Heart right ventricle (tissue), 16 donors: ENCODE measurements at regions not wholly inside any gene's neighbourhood (a gene's known extent, or its start where the extent isn't known, plus 50 kb on each side); places are given as distances from the start of the nearest gene placed in this dataset.

Experiments
- ATAC-seq, 8 donors: fragments of 200-7000 bp; cut with Tn5 transposase; one replicate each; pipeline ENCODE4 v1.9.1; 2020; ENCODE audit warnings: mild to moderate bottlenecking in 8 of 8, moderate library complexity in 8 of 8, moderate number of reproducible peaks in 1 of 8
- DNase-seq, 2 donors: peaks; one replicate each; pipeline ENCODE4 v3.0.0-alpha.2; 2020
- H3K27ac ChIP-seq, 10 donors: fragments of 200-600 bp; sonication (generic) in 2 of 10; one replicate each; pipeline versions ENCODE4 v1.5.0 to v1.8.0; 2020 to 2022; ENCODE audit warnings: mild to moderate bottlenecking in 3 of 10
- H3K27me3 ChIP-seq, 7 donors: fragments of 200-600 bp; one replicate each; pipeline ENCODE4 v1.8.0; 2021 to 2022; ENCODE audit warnings: mild to moderate bottlenecking in 2 of 7
- H3K36me3 ChIP-seq, 9 donors: fragments of 200-600 bp; sonication (generic) in 1 of 9; one replicate each; pipeline versions ENCODE4 v1.5.0 to v1.8.0; 2020 to 2022; ENCODE audit warnings: mild to moderate bottlenecking in 2 of 9
- H3K4me1 ChIP-seq, 9 donors: fragments of 200-600 bp; sonication (generic) in 1 of 9; one replicate each; pipeline versions ENCODE4 v1.5.0 to v1.8.0; 2020 to 2022; ENCODE audit warnings: mild to moderate bottlenecking in 4 of 9
- H3K4me3 ChIP-seq, 10 donors: fragments of 200-600 bp; sonication (generic) in 2 of 10; one replicate each; pipeline versions ENCODE4 v1.5.0 to v1.8.0; 2020 to 2022; ENCODE audit warnings: mild to moderate bottlenecking in 7 of 10, moderate library complexity in 2 of 10
- H3K9me3 ChIP-seq, 11 donors: fragments of 200-600 bp in 10 of 11; sonication (generic) in 2 of 11; one replicate each; pipeline versions ENCODE4 v1.5.0 to v1.8.0; 2013 to 2022; ENCODE audit warnings: mild to moderate bottlenecking in 2 of 11, control low read depth in 1 of 11, moderate library complexity in 1 of 11
- CTCF ChIP-seq, 9 donors: fragments of 200-600 bp; sonication (generic) in 2 of 9; IDR thresholded peaks; one replicate each; pipeline versions ENCODE4 v1.5.0 to v1.8.0; 2021 to 2022; ENCODE audit warnings: antibody characterized with exemption in 9 of 9, mild to moderate bottlenecking in 5 of 9, moderate library complexity in 1 of 9
- WGBS, 2 donors: extraction: QIAGEN DNeasy Blood & Tissue Kit; methylation state at CpG; one replicate each; pipeline ENCODE4 v1.1.7; 2013; ENCODE audit warnings: inconsistent platforms in 1 of 2; 5-methylcytosine and 5-hydroxymethylcytosine counted together
- intact Hi-C, 10 donors: fragments of 100-400 bp; cut with DNase I; formaldehyde crosslinking; loops; one replicate each; pipeline versions ENCODE4 v1.11.1 to v1.14.2; 2022
- donor health status: Arrhythmogenic right ventricular cardiomyopathy.
- donor health status: ischemic (EF 13 %, LVEDD 7.1; RV severe dilation, severe dysfunction).
- donor health status: healthy with polysubstance abuse.
- donor health status: DM: no; HTN: yes; CAD: no.
- donor health status: DM: no; HTN: no; CAD: no.
- donor health status: ischemic (EF 25% LVEDD 6.9; RV normal size, moderate dysfunction).
- donor health status: ischemic (EF 25% LVEDD 5.7; RV mildly dilated, moderate dysfunction).
- donor health status: healthy.
- donor health status: DM: yes; HTN: yes; CAD: no.
- donor health status: Ischemic cardiomyopathy.
- donor health status: ischemic (EF 35%, LVEDD 5.7; RV mildly dilated, moderate dysfunction).
- donor health status: nonischemic (EF 11% LVEDD 7.7; RV severe dilation, severe dysfunction).
- donor health status: DM: yes; HTN: yes; CAD: no.
- donor health status: PGD.
- donor health status: ischemic (EF 29% LVEDD 5.4; RV normal size, mild dysfunction).
- donor health status: nonischemic (EF 23%, LVEDD 6.1; RV moderate dilation, normal function).

GRCh38 chr18:28366676-28367075, 189.7 kb upstream of the CDH2 start:
- intact Hi-C loops: no loop called here
- Histone ChIP-seq H3K4me1 (peaks cover 0 to 7% (median 0%) of the 10 kb centered on the region in 9 donors), H3K36me3 (no peaks in the 10 kb centered on the region), H3K9me3 (no peaks in the 10 kb centered on the region), H3K4me3 (no peak overlapping the region), H3K27ac (no peak overlapping the region), H3K27me3 (no peaks in the 10 kb centered on the region)
- ATAC-seq (no peak), DNase-seq (no peak)
- 85 to 87% methylated on average over 4 of the region's 4 CpGs for WGBS, 2 donors
- TF ChIP-seq CTCF (IDR thresholded peaks at IDR 0.05): no peak

GRCh38 chr18:28365411-28365831, 188.5 kb upstream of the CDH2 start:
- no peak overlapping the region for H3K4me3 ChIP-seq
- no peak for DNase-seq
- H3K27me3 ChIP-seq: no peaks in the 10 kb centered on the region
- TF ChIP-seq CTCF (IDR thresholded peaks at IDR 0.05): no peak
- peaks cover 0 to 7% (median 0%) of the 10 kb centered on the region in 9 donors for H3K4me1 ChIP-seq
- no peaks in the 10 kb centered on the region for H3K9me3 ChIP-seq
- WGBS, 2 donors: 64 to 70% methylated on average over 1 of the region's 1 CpG
- no peaks in the 10 kb centered on the region for H3K36me3 ChIP-seq
- peak in 5 of 8 donors; percentile 53 to 77 (median 56) for ATAC-seq
- H3K27ac ChIP-seq: no peak overlapping the region
- intact Hi-C loops: no loop called here

- intact Hi-C loops: no loop called here
- Histone ChIP-seq H3K4me3 (no peak overlapping the region), H3K36me3 (no peaks in the 10 kb centered on the region), H3K27me3 (no peaks in the 10 kb centered on the region), H3K27ac (no peak overlapping the region), H3K9me3 (no peaks in the 10 kb centered on the region), H3K4me1 (peaks cover 0 to 7% (median 0%) of the 10 kb centered on the region in 9 donors)
- no peak for DNase-seq
- no peak for TF ChIP-seq CTCF (IDR thresholded peaks at IDR 0.05)
- no peak for ATAC-seq
- 87 to 88% methylated on average over 8 of the region's 8 CpGs for WGBS, 2 donors
These were observed 186.2 kb upstream of the CDH2 start for GRCh38 chr18:28363124-28363523.

GRCh38 chr18:28359176-28359575, 182.2 kb upstream of the CDH2 start:
- no peak for TF ChIP-seq CTCF (IDR thresholded peaks at IDR 0.05)
- ATAC-seq (no peak), DNase-seq (no peak)
- 84 to 90% methylated on average over 4 of the region's 4 CpGs for WGBS, 2 donors
- no peak overlapping the region for H3K27ac ChIP-seq
- H3K4me1 ChIP-seq: no peaks in the 10 kb centered on the region
- H3K4me3 ChIP-seq: no peak overlapping the region
- H3K27me3 ChIP-seq: no peaks in the 10 kb centered on the region
- no peaks in the 10 kb centered on the region for H3K36me3 ChIP-seq
- intact Hi-C loops: no loop called here
- H3K9me3 ChIP-seq: no peaks in the 10 kb centered on the region
